AG09309 (cell line): ENCODE measurements at regions not wholly inside any gene's neighbourhood (a gene's known extent, or its start where the extent isn't known, plus 50 kb on each side); places are given as distances from the start of the nearest gene placed in this dataset.

Experiments used
- DNase-seq: peaks from one replicate; pipeline ENCODE4 v3.0.0-alpha.2; 2010; ENCODE audit warnings: low read depth
- H3K4me3 ChIP-seq: 2 replicates; pipeline ENCODE4 v1.5.1; 2011; ENCODE audit warnings: mild to moderate bottlenecking, low read depth, low read length, moderate library complexity; ENCODE audit not compliant: control insufficient read depth
- CTCF ChIP-seq: IDR thresholded peaks from 2 replicates; pipeline ENCODE4 v1.5.1; 2011; ENCODE audit warnings: mild to moderate bottlenecking, low read depth, low read length, inconsistent platforms; ENCODE audit not compliant: insufficient read depth, control insufficient read depth; ENCODE audit errors: missing control alignments

- TF ChIP-seq CTCF = no peak
Observed at GRCh38 chr14:101120641-101121507, 217.4 kb upstream of the RTL1 start.

GRCh38 chr14:101121508-101122139, 218.1 kb upstream of the RTL1 start:
- DNase-seq = no peak

More at GRCh38 chr14:101120641-101121507, 217.4 kb upstream of the RTL1 start:
- no peak overlapping the region for H3K4me3 ChIP-seq
- DNase-seq = no peak

DNA sequence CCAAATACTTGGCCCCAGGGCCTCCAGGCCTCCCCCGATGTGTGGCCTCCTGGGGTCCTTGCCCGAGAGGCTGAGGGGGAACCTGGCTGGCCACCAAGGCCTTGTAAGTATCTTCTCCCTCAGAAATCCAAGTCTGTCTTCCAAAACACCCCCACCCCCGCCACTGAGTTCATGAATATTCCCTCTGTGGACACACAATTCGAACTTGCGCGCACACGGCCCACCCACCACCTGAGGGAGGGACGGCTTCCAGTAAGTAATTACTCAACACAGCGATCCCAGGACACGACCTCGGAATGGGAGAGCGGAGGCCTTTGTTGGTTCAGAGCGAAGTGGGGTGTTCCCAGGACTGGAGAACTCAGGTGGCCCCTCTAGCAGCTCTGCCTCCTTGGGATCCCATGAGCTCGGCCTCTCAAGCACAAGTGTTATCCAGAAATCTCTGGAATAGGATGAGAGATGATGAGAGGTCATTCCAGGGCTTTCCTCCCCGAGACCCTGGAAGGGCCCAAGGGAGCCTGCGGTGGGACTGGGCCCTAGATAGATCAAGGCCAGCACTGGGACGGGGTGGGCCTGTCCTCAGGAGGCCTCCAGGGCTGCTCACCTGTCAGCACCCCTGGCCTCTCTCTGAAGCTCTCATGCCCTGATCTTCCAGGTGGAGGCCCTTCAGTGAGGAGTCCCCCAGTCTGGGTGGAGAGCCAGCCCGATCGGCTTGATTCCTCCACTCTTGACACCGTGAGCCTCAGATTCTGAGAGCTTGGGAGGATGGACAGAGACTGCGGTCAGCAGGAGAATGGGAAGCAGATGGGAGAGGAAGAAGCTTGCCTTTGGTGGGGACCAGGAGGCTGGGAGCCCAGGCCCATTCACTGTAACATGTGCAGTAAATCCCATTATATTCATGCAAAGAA, 219.0 kb upstream of the RTL1 start:
- no peak for TF ChIP-seq CTCF
- no peak overlapping the region for H3K4me3 ChIP-seq
- DNase-seq = no peak

More at GRCh38 chr14:101121508-101122139, 218.1 kb upstream of the RTL1 start:
- H3K4me3 ChIP-seq = no peak overlapping the region
- TF ChIP-seq CTCF = no peak

- H3K4me3 ChIP-seq = no peak overlapping the region
- no peak for TF ChIP-seq CTCF
- no peak for DNase-seq
Observed at GRCh38 chr14:101123618-101124510, 220.3 kb upstream of the RTL1 start.

DNA sequence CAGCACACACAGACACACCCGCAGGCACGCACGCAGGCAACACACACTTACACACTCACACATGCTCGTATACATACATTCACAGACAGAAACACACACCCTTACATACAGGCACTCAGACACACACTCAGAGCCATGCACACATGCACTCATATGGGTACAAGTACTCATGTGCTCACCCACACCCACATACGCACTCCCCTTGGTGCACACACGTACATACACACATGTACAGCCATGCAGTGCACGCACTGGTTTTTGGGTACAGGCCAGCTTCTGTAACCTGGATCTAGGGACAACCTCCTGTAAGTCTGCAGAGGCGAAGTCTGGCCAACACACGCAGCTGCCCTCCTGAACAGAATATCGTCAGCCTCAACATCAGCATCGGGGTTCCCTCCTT, 221.3 kb upstream of the RTL1 start:
- H3K4me3 ChIP-seq = no peak overlapping the region
- no peak for TF ChIP-seq CTCF
- DNase-seq = no peak
